ENCODE measurements at regions not wholly inside any gene's neighbourhood (a gene's known extent, or its start where the extent isn't known, plus 50 kb on each side); places are given as distances from the start of the nearest gene placed in this dataset.

DNA sequence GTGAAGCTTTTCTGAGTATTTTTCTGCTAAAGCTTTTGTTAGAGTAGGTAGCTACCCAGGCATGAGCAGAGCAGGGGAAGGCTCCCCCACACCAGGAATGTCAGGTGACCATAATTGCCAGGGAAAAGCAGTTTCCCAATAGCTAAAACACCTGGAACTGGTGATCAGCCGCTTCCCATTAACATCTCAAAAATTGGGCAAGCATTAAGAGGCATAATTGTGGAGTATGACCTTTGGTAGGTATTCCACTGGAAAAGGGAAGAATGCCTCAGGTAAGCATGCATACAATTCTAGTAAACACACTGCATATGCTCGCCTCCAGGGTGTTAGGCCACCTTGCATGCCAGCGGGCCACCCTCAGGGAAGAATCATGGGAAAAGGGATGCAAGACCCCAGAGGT lies 84.5 kb downstream of the CCR1 start:
- Mint-ChIP-seq H3K27ac (no peak overlapping the region), H3K4me1 (ENCODE audit: low read depth) (peaks cover 11% of the 10 kb centered on the region), H3K4me3 (no peak overlapping the region), H3K27me3 (ENCODE audit: low read depth) (peaks cover 55% of the 10 kb centered on the region), H3K9me3 (peaks cover 9% of the 10 kb centered on the region), H3K36me3 (ENCODE audit: low read depth) (peaks cover 10% of the 10 kb centered on the region)

GRCh38 chr3:46122091-46122490 lies 86.0 kb downstream of the CCR1 start:
- Mint-ChIP-seq H3K27ac (no peak overlapping the region), H3K36me3 (ENCODE audit: low read depth) (peaks cover 6% of the 10 kb centered on the region), H3K4me3 (no peak overlapping the region), H3K9me3 (peaks cover 9% of the 10 kb centered on the region), H3K4me1 (ENCODE audit: low read depth) (peaks cover 6% of the 10 kb centered on the region), H3K27me3 (ENCODE audit: low read depth) (peaks cover 50% of the 10 kb centered on the region)

DNA sequence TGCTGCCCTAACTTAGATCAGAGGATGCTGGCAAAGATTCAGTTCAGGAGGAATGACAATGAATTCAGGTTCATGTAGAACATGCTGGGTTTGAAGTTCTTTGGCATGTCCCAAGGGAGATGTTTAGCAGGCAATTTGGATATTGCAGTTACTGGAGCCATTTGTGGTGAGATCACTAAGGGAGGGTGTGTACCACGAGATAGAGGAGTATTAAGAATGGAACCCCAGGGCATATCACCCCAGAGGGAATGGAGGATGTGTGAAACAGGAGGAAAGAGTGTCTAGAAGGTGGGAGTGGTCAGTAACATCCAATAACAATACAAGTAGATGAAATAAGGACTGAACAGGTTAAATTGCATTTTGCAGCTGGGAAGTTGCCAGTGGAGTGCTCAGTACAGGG lies 87.1 kb downstream of the CCR1 start:
- Mint-ChIP-seq H3K4me3 (no peak overlapping the region), H3K36me3 (ENCODE audit: low read depth) (peaks cover 11% of the 10 kb centered on the region), H3K27ac (no peak overlapping the region), H3K9me3 (peaks cover 6% of the 10 kb centered on the region), H3K4me1 (ENCODE audit: low read depth) (peaks cover 6% of the 10 kb centered on the region), H3K27me3 (ENCODE audit: low read depth) (peaks cover 42% of the 10 kb centered on the region)

- peaks cover 11% of the 10 kb centered on the region for H3K9me3 Mint-ChIP-seq
- peaks cover 15% of the 10 kb centered on the region for H3K36me3 Mint-ChIP-seq (ENCODE audit: low read depth)
- H3K4me3 Mint-ChIP-seq, result no peak overlapping the region
- peaks cover 33% of the 10 kb centered on the region for H3K27me3 Mint-ChIP-seq (ENCODE audit: low read depth)
- H3K27ac Mint-ChIP-seq, result no peak overlapping the region
- peaks cover 7% of the 10 kb centered on the region for H3K4me1 Mint-ChIP-seq (ENCODE audit: low read depth)
Observed at GRCh38 chr3:46119709-46120498, 88.2 kb downstream of the CCR1 start.

- H3K4me1 Mint-ChIP-seq (ENCODE audit: low read depth), result peaks cover 11% of the 10 kb centered on the region
- H3K9me3 Mint-ChIP-seq, result peaks cover 16% of the 10 kb centered on the region
- H3K27ac Mint-ChIP-seq, result no peak overlapping the region
- H3K4me3 Mint-ChIP-seq, result no peak overlapping the region
- peaks cover 21% of the 10 kb centered on the region for H3K36me3 Mint-ChIP-seq (ENCODE audit: low read depth)
- peaks cover 33% of the 10 kb centered on the region for H3K27me3 Mint-ChIP-seq (ENCODE audit: low read depth)
Observed at GRCh38 chr3:46119253-46119652, 88.9 kb downstream of the CCR1 start.

- Mint-ChIP-seq H3K27ac (no peak overlapping the region), H3K9me3 (peaks cover 36% of the 10 kb centered on the region), H3K36me3 (ENCODE audit: low read depth) (peaks cover 38% of the 10 kb centered on the region), H3K27me3 (ENCODE audit: low read depth) (peaks cover 26% of the 10 kb centered on the region), H3K4me1 (ENCODE audit: low read depth) (peaks cover 26% of the 10 kb centered on the region), H3K4me3 (no peak overlapping the region)
Observed at GRCh38 chr3:46116996-46117395, 89.7 kb upstream of the XCR1 start.

- peaks cover 41% of the 10 kb centered on the region for H3K36me3 Mint-ChIP-seq (ENCODE audit: low read depth)
- no peak overlapping the region for H3K27ac Mint-ChIP-seq
- peaks cover 42% of the 10 kb centered on the region for H3K9me3 Mint-ChIP-seq
- peaks cover 4% of the 10 kb centered on the region for H3K27me3 Mint-ChIP-seq (ENCODE audit: low read depth)
- no peak overlapping the region for H3K4me3 Mint-ChIP-seq
- peaks cover 44% of the 10 kb centered on the region for H3K4me1 Mint-ChIP-seq (ENCODE audit: low read depth)
Observed at GRCh38 chr3:46114323-46114988, 87.2 kb upstream of the XCR1 start.

DNA sequence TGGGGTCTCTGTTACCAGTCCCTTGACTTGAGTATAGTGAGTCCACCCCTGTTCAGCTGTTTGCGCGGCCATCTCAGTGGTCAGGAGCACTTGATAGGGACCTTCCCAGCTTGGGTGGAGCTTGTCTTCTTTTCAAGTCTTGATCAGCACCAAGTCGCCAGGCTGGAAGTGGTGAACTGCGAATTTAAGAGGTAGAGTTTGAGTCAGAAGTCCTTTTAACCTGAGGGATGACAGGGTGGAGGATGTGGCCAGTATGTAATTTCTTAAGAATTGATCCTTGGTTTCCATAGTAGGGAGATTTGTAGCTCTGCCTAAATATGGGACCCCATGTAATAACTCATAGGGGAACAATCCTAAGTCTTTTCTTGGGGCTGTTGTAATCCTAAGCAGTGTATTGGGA lies 86.3 kb upstream of the XCR1 start:
- Mint-ChIP-seq H3K9me3 (peaks cover 47% of the 10 kb centered on the region), H3K36me3 (ENCODE audit: low read depth) (peaks cover 44% of the 10 kb centered on the region), H3K27me3 (ENCODE audit: low read depth) (no peaks in the 10 kb centered on the region), H3K27ac (peak overlapping the region; percentile 82), H3K4me1 (ENCODE audit: low read depth) (peaks cover 52% of the 10 kb centered on the region), H3K4me3 (no peak overlapping the region)

- peaks cover 44% of the 10 kb centered on the region for H3K36me3 Mint-ChIP-seq (ENCODE audit: low read depth)
- H3K4me1 Mint-ChIP-seq (ENCODE audit: low read depth), result peaks cover 58% of the 10 kb centered on the region
- peaks cover 47% of the 10 kb centered on the region for H3K9me3 Mint-ChIP-seq
- no peak overlapping the region for H3K4me3 Mint-ChIP-seq
- no peaks in the 10 kb centered on the region for H3K27me3 Mint-ChIP-seq (ENCODE audit: low read depth)
- H3K27ac Mint-ChIP-seq, result no peak overlapping the region
Observed at GRCh38 chr3:46112984-46113383, 85.7 kb upstream of the XCR1 start.

DNA sequence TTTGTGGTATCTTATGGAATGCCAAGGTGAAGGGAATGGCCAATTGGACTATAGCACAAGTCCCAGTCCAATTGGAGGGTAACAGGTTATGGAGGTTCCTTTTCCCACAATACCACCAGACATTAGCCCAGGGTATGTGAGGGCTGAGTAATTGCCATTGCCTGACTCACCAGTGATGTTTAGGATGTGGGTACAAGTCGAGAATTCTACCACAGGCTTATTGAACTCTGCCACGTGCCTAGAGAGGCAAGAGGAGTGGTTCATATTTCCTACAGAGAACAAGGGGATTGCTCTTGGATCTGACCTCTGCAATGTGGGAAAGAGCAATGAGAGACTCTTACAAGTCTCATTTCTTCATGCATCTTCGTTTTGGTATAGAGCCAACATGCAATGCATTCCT lies 85.0 kb upstream of the XCR1 start:
- no peak overlapping the region for H3K4me3 Mint-ChIP-seq
- H3K36me3 Mint-ChIP-seq (ENCODE audit: low read depth), result peaks cover 44% of the 10 kb centered on the region
- peaks cover 47% of the 10 kb centered on the region for H3K9me3 Mint-ChIP-seq
- H3K4me1 Mint-ChIP-seq (ENCODE audit: low read depth), result peaks cover 62% of the 10 kb centered on the region
- H3K27me3 Mint-ChIP-seq (ENCODE audit: low read depth), result no peaks in the 10 kb centered on the region
- H3K27ac Mint-ChIP-seq, result peak overlapping the region; percentile 33

DNA sequence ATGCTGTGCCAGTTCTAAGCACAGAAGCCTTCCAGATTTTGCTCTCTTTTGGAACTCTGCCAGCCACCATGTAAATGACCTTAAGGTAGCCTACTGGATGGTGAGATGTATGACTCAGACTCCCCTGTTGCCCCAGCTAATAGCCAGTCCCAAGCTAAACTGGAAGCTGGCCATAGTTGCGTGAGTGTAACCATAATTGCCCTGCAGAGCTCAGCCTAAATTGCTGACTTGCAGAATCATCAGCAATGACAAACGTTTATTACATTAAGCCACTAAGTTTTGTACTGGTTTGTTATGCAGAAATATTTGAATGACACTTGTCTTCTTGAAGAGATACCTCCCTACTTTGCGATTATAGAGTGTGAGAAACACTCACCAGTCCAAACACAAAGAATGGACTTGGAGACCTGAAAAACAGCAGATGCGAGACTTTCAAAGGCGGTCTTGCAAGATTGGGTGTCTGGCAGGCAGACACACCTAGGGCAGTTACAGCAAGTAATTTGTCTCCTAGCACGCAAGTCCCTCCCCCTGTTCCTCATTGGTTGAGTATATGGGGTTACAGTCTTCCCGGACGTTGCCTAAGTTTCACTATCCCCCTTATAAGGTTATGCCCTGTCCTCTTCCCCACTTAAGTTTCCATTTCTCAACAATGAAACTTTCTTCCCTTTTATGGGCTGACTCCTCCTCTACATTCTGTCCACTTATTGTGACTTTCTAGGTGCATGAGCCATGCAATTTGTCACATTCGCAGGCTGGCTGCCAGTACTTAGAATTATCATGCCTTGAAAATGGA lies 83.6 kb upstream of the XCR1 start:
- Mint-ChIP-seq H3K4me3 (peak overlapping the region; percentile 33), H3K36me3 (ENCODE audit: low read depth) (peaks cover 39% of the 10 kb centered on the region), H3K27ac (peak overlapping the region; percentile 89), H3K4me1 (ENCODE audit: low read depth) (peaks cover 71% of the 10 kb centered on the region), H3K9me3 (peaks cover 47% of the 10 kb centered on the region), H3K27me3 (ENCODE audit: low read depth) (no peaks in the 10 kb centered on the region)

GRCh38 chr3:46107682-46108081 lies 80.4 kb upstream of the XCR1 start:
- Mint-ChIP-seq H3K36me3 (ENCODE audit: low read depth) (peaks cover 18% of the 10 kb centered on the region), H3K9me3 (peaks cover 23% of the 10 kb centered on the region), H3K4me1 (ENCODE audit: low read depth) (peaks cover 71% of the 10 kb centered on the region), H3K4me3 (no peak overlapping the region), H3K27ac (no peak overlapping the region), H3K27me3 (ENCODE audit: low read depth) (peaks cover 8% of the 10 kb centered on the region)

DNA sequence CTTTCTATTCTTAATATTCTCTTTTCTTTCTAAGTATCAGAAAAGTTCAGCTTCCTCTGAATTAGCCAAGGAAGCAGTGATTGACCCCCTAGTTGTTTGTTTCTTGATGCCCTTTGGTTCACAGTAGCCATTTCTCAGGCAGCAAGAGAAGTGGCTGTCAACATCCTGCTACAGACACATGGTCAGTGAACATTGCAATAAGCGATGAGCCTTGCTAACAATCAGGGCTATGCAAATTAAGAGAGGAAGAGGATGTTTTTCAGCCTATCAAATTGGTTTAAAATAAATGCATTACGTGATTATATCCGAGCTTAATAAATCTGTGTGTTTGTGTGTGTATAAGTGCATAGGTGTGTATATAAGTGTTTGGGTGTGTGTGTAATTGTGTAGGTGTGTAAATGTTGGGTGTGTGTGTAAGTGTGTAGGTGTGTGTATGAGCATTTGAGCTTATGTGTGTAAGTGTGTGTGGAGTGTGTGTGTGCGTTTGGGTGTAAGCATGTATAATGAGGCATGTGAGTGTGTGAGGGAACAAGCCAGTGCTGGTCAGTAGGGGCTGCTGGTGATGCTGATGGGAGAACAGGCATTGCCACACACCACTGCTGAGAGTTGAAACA lies 78.1 kb upstream of the XCR1 start:
- H3K4me1 Mint-ChIP-seq (ENCODE audit: low read depth), result peaks cover 67% of the 10 kb centered on the region
- peaks cover 25% of the 10 kb centered on the region for H3K9me3 Mint-ChIP-seq
- peaks cover 8% of the 10 kb centered on the region for H3K27me3 Mint-ChIP-seq (ENCODE audit: low read depth)
- no peak overlapping the region for H3K4me3 Mint-ChIP-seq
- H3K27ac Mint-ChIP-seq, result peak overlapping the region; percentile 51
- peaks cover 23% of the 10 kb centered on the region for H3K36me3 Mint-ChIP-seq (ENCODE audit: low read depth)

GRCh38 chr3:46104706-46105105 lies 77.4 kb upstream of the XCR1 start:
- Mint-ChIP-seq H3K27ac (peak overlapping the region; percentile 51), H3K27me3 (ENCODE audit: low read depth) (peaks cover 8% of the 10 kb centered on the region), H3K4me1 (ENCODE audit: low read depth) (peaks cover 67% of the 10 kb centered on the region), H3K4me3 (no peak overlapping the region), H3K36me3 (ENCODE audit: low read depth) (peaks cover 25% of the 10 kb centered on the region), H3K9me3 (peaks cover 25% of the 10 kb centered on the region)
